ENCODE measurements at regions not wholly inside any gene's neighbourhood (a gene's known extent, or its start where the extent isn't known, plus 50 kb on each side); places are given as distances from the start of the nearest gene placed in this dataset.

DNA sequence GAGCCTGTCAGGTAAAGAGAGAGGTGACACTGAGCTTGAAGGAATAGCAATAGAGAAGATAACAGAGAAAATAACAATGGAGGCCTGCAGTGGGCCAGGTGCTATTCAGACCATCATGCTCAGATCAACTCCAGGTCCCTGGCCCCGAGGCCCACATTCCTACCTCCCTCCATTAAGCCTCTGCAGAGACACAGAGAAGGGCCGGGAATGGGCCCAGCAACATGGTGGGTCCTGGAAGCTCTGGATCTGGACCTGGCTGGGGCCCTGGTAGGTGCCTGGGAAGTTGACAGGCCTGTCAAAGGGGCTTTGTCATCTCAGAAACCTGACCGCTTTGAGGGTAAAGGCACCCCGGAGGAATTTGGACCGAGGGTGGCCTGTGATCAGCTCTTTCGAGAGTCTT, 159.7 kb upstream of the GLI2 start:
- Histone ChIP-seq H4K91ac (replicated peaks; ENCODE audit: insufficient read length, low read length) (no peak overlapping the region), H3K79me2 (ENCODE audit: control insufficient read depth in 1 of 2, insufficient read depth in 2 of 2, low read length in 2 of 2) (no peaks in the 10 kb centered on the region), H4K5ac (ENCODE audit: insufficient read length, low read depth, low read length) (no peak overlapping the region), H4K20me1 (replicated peaks in 1 of 2; ENCODE audit: control insufficient read depth in 1 of 2, insufficient read depth in 2 of 2, low read length in 2 of 2) (peaks cover 0 to 2% of the 10 kb centered on the region in 2 experiments), H2BK5ac (ENCODE audit: low read depth, low read length) (no peak overlapping the region), H3K9ac (replicated peaks in 1 of 4; ENCODE audit: extremely low read depth in 1 of 4, low read depth in 3 of 4, low read length in 3 of 4) (no peak overlapping the region), H2BK12ac (ENCODE audit: low read depth, low read length) (no peak overlapping the region), H2AFZ (ENCODE audit: low read length) (no peak overlapping the region), H2BK20ac (ENCODE audit: low read length) (no peak overlapping the region), H3K4me3 (ENCODE audit: extremely low read depth in 1 of 4, insufficient read depth in 2 of 4, low read depth in 3 of 4, low read length in 4 of 4) (no peak overlapping the region), H3K4me1 (replicated peaks in 1 of 4; ENCODE audit: control insufficient read depth in 3 of 4, insufficient read depth in 4 of 4, low read length in 3 of 4) (peaks cover 0 to 3% (median 2%) of the 10 kb centered on the region in 4 experiments; a peak in 4 of 7 replicates), H3K27ac (ENCODE audit: low read depth, low read length) (no peak overlapping the region), H3K23me2 (ENCODE audit: low read depth, low read length) (no peaks in the 10 kb centered on the region; the same call in 1 of the 2 replicates), H4K8ac (ENCODE audit: extremely low read depth, insufficient read depth, low read length) (no peak overlapping the region), H3K23ac (ENCODE audit: insufficient read length) (no peak overlapping the region), H3K9me3 (ENCODE audit: insufficient read depth in 2 of 2, low read depth in 1 of 2, low read length in 1 of 2) (no peaks in the 10 kb centered on the region), H3K56ac (replicated peaks; ENCODE audit: insufficient read length, low read depth, low read length) (no peak overlapping the region), H3K4ac (replicated peaks; ENCODE audit: insufficient read length, low read depth, low read length) (no peak overlapping the region), H3K79me1 (ENCODE audit: low read depth, low read length) (no peaks in the 10 kb centered on the region), H2BK120ac (replicated peaks; ENCODE audit: low read depth, low read length) (no peak overlapping the region), H3K4me2 (ENCODE audit: insufficient read depth in 1 of 2, low read depth in 2 of 2, low read length in 2 of 2) (peak overlapping the region in 1 of 2 experiments; percentile 67; a peak in 1 of 4 replicates), H2BK15ac (ENCODE audit: low read length) (no peak overlapping the region), H3K18ac (ENCODE audit: extremely low read depth, low read length) (no peak overlapping the region), H3K36me3 (ENCODE audit: control insufficient read depth in 2 of 4, insufficient read depth in 4 of 4, low read length in 3 of 4) (no peaks in the 10 kb centered on the region), H3K27me3 (replicated peaks in 1 of 4; ENCODE audit: control insufficient read depth in 3 of 4, extremely low read depth in 1 of 4, insufficient read depth in 3 of 4, low read length in 3 of 4) (peaks cover 0 to 70% (median 30%) of the 10 kb centered on the region in 4 experiments; a peak in 6 of 7 replicates), H3K14ac (ENCODE audit: insufficient read length) (no peak overlapping the region), H2AK5ac (ENCODE audit: low read depth, low read length) (no peak overlapping the region)
- FAIRE-seq (no peak), DNase-seq (ENCODE audit: low read depth in 1 of 2, low spot score in 2 of 2) (no peak)
- WGBS, 2 experiments (ENCODE audit: extremely low coverage in 1 of 2, insufficient coverage in 1 of 2, insufficient read length in 1 of 2, insufficient replicate concordance in 2 of 2, low coverage in 1 of 2, low lambda C conversion rate in 2 of 2, missing lambda C conversion rate in 1 of 2), result 89% methylated on average over 6 of the region's 6 CpGs; no CpG with 5 or more reads in 1 of the 2 experiments
- ChIA-PET POLR2A (ENCODE audit: partially characterized antibody) (interaction anchor here (1.1 kb wide), 1 partner anchor 13 kb away, joined by 3 read pairs; no protein-coding TSS in a partner anchor), CTCF (ENCODE audit: partially characterized antibody) (interaction anchor here (0.8 to 2.7 kb wide), 8 partner anchors 8 to 104 kb away, joined by 3 to 7 read pairs (median 3); no protein-coding TSS in a partner anchor)
- no peak for TF ChIP-seq POU5F1 (IDR thresholded peaks at IDR 0.05; ENCODE audit: low read depth, low read length)
- TF ChIP-seq, protein P1, sequence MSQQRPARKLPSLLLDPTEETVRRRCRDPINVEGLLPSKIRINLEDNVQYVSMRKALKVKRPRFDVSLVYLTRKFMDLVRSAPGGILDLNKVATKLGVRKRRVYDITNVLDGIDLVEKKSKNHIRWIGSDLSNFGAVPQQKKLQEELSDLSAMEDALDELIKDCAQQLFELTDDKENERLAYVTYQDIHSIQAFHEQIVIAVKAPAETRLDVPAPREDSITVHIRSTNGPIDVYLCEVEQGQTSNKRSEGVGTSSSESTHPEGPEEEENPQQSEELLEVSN (IDR thresholded peaks at IDR 0.05), result no peak
- TF ChIP-seq JUN (IDR thresholded peaks at IDR 0.05; ENCODE audit: low read depth, low read length), result no peak
- TF ChIP-seq RAD21 (IDR thresholded peaks at IDR 0.05 in 1 of 2, conservative IDR thresholded peaks at IDR 0.05 in 1 of 2; ENCODE audit: low read depth in 2 of 2, low read length in 2 of 2), result no peak
- no peak for TF ChIP-seq CHD1 (IDR thresholded peaks at IDR 0.05; ENCODE audit: low read depth, low read length)
- TF ChIP-seq RXRA (IDR thresholded peaks at IDR 0.05; ENCODE audit: insufficient read depth, low read depth, low read length), result no peak
- TF ChIP-seq FOSL1 (IDR thresholded peaks at IDR 0.05; ENCODE audit: insufficient read depth, low read depth, low read length), result no peak
- TF ChIP-seq KDM4A (IDR thresholded peaks at IDR 0.05; ENCODE audit: low read depth, low read length, severe bottlenecking), result no peak
- no peak for TF ChIP-seq HDAC2 (IDR thresholded peaks at IDR 0.05; ENCODE audit: borderline replicate concordance in 1 of 2, low read depth in 2 of 2, low read length in 2 of 2)
- TF ChIP-seq, protein P2, sequence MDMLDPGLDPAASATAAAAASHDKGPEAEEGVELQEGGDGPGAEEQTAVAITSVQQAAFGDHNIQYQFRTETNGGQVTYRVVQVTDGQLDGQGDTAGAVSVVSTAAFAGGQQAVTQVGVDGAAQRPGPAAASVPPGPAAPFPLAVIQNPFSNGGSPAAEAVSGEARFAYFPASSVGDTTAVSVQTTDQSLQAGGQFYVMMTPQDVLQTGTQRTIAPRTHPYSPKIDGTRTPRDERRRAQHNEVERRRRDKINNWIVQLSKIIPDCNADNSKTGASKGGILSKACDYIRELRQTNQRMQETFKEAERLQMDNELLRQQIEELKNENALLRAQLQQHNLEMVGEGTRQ (IDR thresholded peaks at IDR 0.05; ENCODE audit: low read length), result no peak
